ENCODE measurements at regions not wholly inside any gene's neighbourhood (a gene's known extent, or its start where the extent isn't known, plus 50 kb on each side); places are given as distances from the start of the nearest gene placed in this dataset.

DNA sequence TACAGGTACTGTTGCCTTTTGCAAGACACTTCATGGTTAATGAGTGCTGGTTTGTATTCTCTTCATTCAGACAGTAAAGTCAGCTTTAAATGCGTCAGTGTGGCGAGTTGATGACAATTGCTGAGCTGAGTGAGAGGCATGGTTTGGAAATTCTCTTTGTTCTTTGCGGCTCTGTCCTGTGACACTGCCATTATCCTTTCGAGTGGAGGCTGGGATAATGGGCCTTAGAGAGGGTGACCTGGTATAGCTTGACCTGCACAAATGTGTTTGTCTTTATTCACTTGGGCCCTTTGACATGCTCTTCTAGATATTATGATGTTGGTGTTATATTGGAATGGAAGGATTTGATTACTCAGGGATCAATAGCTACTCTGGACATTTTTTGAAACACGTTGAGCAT, 208.5 kb upstream of the FAT1 start:
- Mint-ChIP-seq H3K27ac (no peak overlapping the region), H3K9me3 (peaks cover 3% of the 10 kb centered on the region), H3K4me3 (no peak overlapping the region), H3K27me3 (no peaks in the 10 kb centered on the region), H3K4me1 (no peaks in the 10 kb centered on the region), H3K36me3 (no peaks in the 10 kb centered on the region)
- ATAC-seq (ENCODE audit: low read depth) (no peak), DNase-seq (ENCODE audit: low spot score in 2 of 2) (no peak)

DNA sequence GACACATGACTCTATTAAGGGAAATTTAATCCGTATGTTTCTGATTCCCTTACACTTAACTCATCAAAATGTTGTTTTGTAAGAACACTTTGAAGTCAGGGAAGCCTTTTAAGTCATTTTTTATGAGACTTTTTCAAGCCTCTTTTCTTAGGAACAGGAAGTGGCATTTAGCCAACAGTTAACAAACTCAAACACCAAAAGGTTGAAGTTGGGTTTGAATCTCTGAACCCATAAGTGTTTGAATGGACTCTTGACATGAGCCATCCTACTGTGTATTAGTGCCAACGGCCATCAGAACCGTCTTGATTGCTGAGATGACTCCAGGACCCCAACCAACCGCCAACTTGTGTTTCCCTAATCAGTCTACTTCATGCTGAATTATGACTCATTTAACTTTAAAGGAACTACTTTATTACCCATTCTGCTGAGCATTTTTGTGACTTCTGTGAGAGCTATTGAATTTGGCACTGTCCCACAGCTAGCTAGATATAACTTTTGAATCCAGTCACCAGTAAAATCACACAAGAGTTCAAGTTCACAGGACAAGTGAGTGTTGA, 209.1 kb upstream of the FAT1 start:
- Mint-ChIP-seq H3K4me1 (no peaks in the 10 kb centered on the region), H3K27ac (no peak overlapping the region), H3K27me3 (no peaks in the 10 kb centered on the region), H3K4me3 (no peak overlapping the region), H3K36me3 (no peaks in the 10 kb centered on the region), H3K9me3 (peaks cover 4% of the 10 kb centered on the region)
- ATAC-seq (ENCODE audit: low read depth) (no peak), DNase-seq (ENCODE audit: low spot score in 2 of 2) (no peak)

DNA sequence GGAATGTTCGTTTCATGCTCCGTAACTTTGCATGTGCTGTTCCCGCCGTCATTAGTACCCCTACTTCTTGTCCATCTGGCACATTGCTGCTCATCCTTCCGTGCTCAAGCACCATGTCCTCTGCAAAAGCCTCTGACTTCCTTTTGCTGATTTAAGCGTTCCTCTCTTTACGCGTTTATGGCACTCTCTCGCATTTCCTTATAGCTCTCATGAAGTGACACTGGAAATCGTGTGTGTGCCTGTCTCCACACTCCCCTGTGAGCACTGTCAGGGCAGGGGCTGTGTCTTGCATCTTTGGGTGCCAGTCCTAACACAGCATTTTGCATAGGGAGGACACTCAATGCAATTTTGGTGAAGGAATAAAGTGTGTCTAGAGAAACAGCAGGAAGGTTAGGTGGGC, 210.6 kb upstream of the FAT1 start:
- Mint-ChIP-seq H3K27me3 (no peaks in the 10 kb centered on the region), H3K4me1 (no peaks in the 10 kb centered on the region), H3K4me3 (no peak overlapping the region), H3K27ac (no peak overlapping the region), H3K9me3 (peaks cover 5% of the 10 kb centered on the region), H3K36me3 (no peaks in the 10 kb centered on the region)
- ATAC-seq (ENCODE audit: low read depth) (no peak), DNase-seq (ENCODE audit: low spot score in 2 of 2) (no peak)

DNA sequence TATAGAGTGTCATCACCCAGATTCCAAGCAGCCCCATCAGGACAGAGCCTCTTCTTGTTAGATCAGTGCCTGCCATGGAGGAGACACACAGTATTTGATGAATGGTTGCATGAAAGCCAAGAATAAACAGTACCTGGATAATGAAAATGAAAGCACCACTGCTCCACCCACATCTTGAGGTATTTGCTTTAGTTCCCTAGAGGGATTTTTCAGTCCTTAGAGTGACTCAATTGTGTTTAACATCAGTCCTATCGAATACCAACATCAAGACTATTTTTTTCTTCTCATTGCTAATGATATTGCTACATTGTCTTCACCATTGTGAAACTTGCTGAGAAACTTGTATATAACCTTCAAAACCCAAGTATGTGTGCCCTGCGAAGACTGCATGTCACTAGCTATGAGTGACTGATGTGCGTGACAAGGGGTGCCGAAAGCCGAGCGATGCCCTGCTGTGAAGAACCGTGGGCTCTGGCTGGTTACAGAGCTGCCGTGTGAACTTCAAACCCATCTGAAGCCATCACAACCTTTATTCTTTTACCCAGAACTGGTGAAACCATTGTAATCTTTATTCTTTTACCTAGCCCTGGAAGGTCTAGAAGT, 211.3 kb upstream of the FAT1 start:
- H3K4me1 Mint-ChIP-seq, result no peaks in the 10 kb centered on the region
- H3K27me3 Mint-ChIP-seq, result no peaks in the 10 kb centered on the region
- DNase-seq (ENCODE audit: low spot score in 2 of 2) (no peak), ATAC-seq (ENCODE audit: low read depth) (no peak)
- peaks cover 5% of the 10 kb centered on the region for H3K9me3 Mint-ChIP-seq
- no peaks in the 10 kb centered on the region for H3K36me3 Mint-ChIP-seq
- H3K27ac Mint-ChIP-seq, result no peak overlapping the region
- H3K4me3 Mint-ChIP-seq, result no peak overlapping the region

DNA sequence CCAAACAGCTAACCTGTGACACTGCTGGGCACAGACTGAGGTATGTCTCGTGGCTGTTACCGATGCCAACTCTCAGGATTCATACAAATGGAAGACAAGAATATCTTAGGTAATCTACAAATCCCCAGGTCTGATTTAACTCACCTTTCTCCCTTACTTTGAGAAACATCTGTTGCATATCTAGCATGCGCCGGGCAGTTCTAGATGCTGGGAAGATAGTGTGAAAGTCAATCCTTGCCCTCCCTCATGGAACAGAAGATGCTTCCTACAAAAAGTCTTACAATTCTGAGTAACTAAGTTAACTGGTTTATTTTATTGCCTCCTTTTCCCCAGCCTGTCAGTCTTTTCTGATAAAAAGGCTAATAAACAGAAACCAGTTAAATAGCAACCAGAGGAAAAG, 212.2 kb upstream of the FAT1 start:
- Mint-ChIP-seq H3K4me3 (no peak overlapping the region), H3K27ac (no peak overlapping the region), H3K9me3 (peaks cover 2% of the 10 kb centered on the region), H3K27me3 (no peaks in the 10 kb centered on the region), H3K4me1 (no peaks in the 10 kb centered on the region), H3K36me3 (no peaks in the 10 kb centered on the region)
- ATAC-seq (ENCODE audit: low read depth), result no peak
- DNase-seq (ENCODE audit: low spot score in 2 of 2), result no peak

- Mint-ChIP-seq H3K36me3 (no peaks in the 10 kb centered on the region), H3K27ac (no peak overlapping the region), H3K27me3 (no peaks in the 10 kb centered on the region), H3K4me1 (no peaks in the 10 kb centered on the region), H3K9me3 (peaks cover 2% of the 10 kb centered on the region), H3K4me3 (no peak overlapping the region)
- ATAC-seq (ENCODE audit: low read depth) (no peak), DNase-seq (ENCODE audit: low spot score in 2 of 2) (no peak)
Measured at GRCh38 chr4:186936496-186937375, 213.1 kb upstream of the FAT1 start.

DNA sequence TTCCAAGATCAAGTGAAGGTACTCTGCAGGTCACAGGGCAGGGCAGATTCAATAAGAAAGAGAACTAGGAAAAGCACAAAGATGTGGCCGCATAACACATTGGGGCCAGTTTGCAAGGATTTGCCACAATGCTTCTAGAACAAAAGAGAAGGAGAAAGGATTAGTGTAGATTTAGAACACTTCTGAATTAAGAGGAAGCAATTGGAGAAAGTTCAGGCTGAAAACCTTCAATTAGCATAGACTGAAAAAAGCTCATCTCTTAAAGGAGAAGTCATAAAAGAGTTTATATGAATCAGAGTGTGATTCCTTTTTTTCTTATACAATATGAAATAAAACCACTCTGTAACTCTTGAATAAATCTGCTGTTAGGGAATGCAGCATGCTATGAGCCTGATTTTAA, 215.6 kb upstream of the FAT1 start:
- Mint-ChIP-seq H3K9me3 (peaks cover 2% of the 10 kb centered on the region), H3K4me1 (no peaks in the 10 kb centered on the region), H3K4me3 (no peak overlapping the region)

GRCh38 chr4:186939766-186940165, 216.1 kb upstream of the FAT1 start:
- Mint-ChIP-seq H3K27ac (no peak overlapping the region), H3K4me3 (no peak overlapping the region), H3K4me1 (no peaks in the 10 kb centered on the region), H3K27me3 (no peaks in the 10 kb centered on the region), H3K36me3 (no peaks in the 10 kb centered on the region), H3K9me3 (peaks cover 5% of the 10 kb centered on the region)
- no peak for ATAC-seq (ENCODE audit: low read depth)
- no peak for DNase-seq (ENCODE audit: low spot score in 2 of 2)

More for the DNA sequence above, 215.6 kb upstream of the FAT1 start:
- H3K36me3 Mint-ChIP-seq, result no peaks in the 10 kb centered on the region
- DNase-seq (ENCODE audit: low spot score in 2 of 2) (no peak), ATAC-seq (ENCODE audit: low read depth) (no peak)
- H3K27me3 Mint-ChIP-seq, result no peaks in the 10 kb centered on the region
- no peak overlapping the region for H3K27ac Mint-ChIP-seq

DNA sequence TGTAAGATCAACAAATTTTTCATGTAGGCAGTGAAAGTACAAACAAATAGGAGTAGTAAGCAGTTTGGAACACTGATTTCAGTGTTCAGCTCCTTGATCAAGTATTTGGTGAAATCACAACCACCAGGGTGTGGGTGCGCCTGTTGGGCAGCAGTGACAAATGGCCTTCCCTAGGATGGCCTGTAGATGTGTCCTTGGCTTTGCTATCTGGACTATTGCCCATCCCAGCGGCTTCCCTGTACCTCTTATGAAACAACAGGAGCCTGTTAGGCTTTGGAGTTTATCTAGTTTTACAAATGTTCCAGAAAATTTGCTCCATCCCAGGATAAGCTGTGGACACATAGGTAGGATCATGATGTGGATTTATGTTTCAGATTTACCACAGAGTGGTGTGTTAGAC, 216.8 kb upstream of the FAT1 start:
- Mint-ChIP-seq H3K36me3 (no peaks in the 10 kb centered on the region), H3K4me1 (no peaks in the 10 kb centered on the region), H3K9me3 (peaks cover 5% of the 10 kb centered on the region), H3K4me3 (no peak overlapping the region), H3K27me3 (no peaks in the 10 kb centered on the region), H3K27ac (no peak overlapping the region)
- ATAC-seq (ENCODE audit: low read depth) (no peak), DNase-seq (ENCODE audit: low spot score in 2 of 2) (no peak)

- peaks cover 3% of the 10 kb centered on the region for H3K9me3 Mint-ChIP-seq
- no peaks in the 10 kb centered on the region for H3K4me1 Mint-ChIP-seq
- DNase-seq (ENCODE audit: low spot score in 2 of 2) (no peak), ATAC-seq (ENCODE audit: low read depth) (no peak)
- H3K27ac Mint-ChIP-seq, result no peak overlapping the region
- H3K4me3 Mint-ChIP-seq, result no peak overlapping the region
- no peaks in the 10 kb centered on the region for H3K36me3 Mint-ChIP-seq
- no peaks in the 10 kb centered on the region for H3K27me3 Mint-ChIP-seq
Measured at GRCh38 chr4:186942758-186943377, 219.2 kb upstream of the FAT1 start.

DNA sequence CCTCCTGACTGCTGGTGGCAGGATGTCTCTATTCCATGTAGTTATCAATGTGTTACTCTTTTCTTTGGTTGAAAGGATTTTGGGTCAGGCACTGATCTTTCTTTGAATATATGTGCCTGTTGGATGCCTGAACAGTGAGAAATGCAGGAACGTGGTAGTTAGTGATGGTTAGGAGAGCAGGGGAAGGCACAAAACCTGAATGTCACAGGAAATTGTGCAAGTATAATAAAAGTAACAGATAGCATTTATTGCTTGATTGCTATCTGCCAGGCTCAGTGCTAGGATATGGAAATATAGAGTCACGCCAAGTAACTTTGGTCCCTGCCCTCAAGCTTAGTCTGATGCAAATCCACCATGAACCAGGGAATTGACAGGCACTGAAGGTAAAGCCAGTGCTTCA, 219.8 kb upstream of the FAT1 start:
- H3K27me3 Mint-ChIP-seq, result no peaks in the 10 kb centered on the region
- H3K4me3 Mint-ChIP-seq, result no peak overlapping the region
- H3K36me3 Mint-ChIP-seq, result no peaks in the 10 kb centered on the region
- H3K27ac Mint-ChIP-seq, result no peak overlapping the region
- ATAC-seq (ENCODE audit: low read depth) (no peak), DNase-seq (ENCODE audit: low spot score in 2 of 2) (no peak)
- H3K9me3 Mint-ChIP-seq, result peaks cover 3% of the 10 kb centered on the region
- no peaks in the 10 kb centered on the region for H3K4me1 Mint-ChIP-seq

- H3K27ac Mint-ChIP-seq, result no peak overlapping the region
- ATAC-seq (ENCODE audit: low read depth) (no peak), DNase-seq (ENCODE audit: low spot score in 2 of 2) (no peak)
- H3K27me3 Mint-ChIP-seq, result no peaks in the 10 kb centered on the region
- H3K4me1 Mint-ChIP-seq, result no peaks in the 10 kb centered on the region
- no peak overlapping the region for H3K4me3 Mint-ChIP-seq
- H3K9me3 Mint-ChIP-seq, result peaks cover 3% of the 10 kb centered on the region
- H3K36me3 Mint-ChIP-seq, result no peaks in the 10 kb centered on the region
Measured at GRCh38 chr4:186946136-186946535, 222.5 kb upstream of the FAT1 start.

DNA sequence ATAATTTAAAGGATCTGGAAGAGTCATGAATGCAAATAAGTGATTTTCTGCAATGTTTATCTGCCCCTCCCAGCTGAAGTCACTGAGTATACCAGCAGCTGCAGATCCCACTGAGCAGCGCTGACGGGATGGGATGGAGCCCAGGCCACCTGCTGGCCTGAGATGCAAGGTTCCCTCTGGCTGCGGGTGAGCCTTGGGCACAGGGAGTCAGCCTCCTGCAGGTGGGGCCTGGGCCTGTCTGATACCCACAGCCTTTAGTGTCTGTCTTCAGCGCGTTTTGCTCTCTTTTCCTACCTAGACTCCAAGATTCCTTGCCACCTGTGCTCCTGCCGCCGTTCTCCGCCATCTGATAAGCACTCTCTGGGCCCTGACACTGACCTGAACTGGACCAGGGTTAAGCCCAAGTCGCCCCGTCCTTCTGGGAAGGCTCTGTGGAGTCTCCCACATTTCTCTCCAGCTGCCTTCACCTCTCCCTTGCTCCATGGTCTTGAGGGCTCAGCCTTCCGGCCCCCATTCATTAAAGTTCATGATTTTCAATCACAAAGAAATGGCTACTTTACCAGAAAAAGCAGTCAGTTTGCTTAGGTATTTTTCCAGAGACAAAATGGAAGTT, 223.1 kb upstream of the FAT1 start:
- peaks cover 3% of the 10 kb centered on the region for H3K9me3 Mint-ChIP-seq
- no peak overlapping the region for H3K27ac Mint-ChIP-seq
- H3K4me3 Mint-ChIP-seq, result no peak overlapping the region
- no peak for ATAC-seq (ENCODE audit: low read depth)
- H3K27me3 Mint-ChIP-seq, result no peaks in the 10 kb centered on the region
- DNase-seq (ENCODE audit: low spot score in 2 of 2), result no peak
- H3K36me3 Mint-ChIP-seq, result no peaks in the 10 kb centered on the region
- H3K4me1 Mint-ChIP-seq, result no peaks in the 10 kb centered on the region

Measured in memory B cell (primary cell).